ENCODE measurements at regions not wholly inside any gene's neighbourhood (a gene's known extent, or its start where the extent isn't known, plus 50 kb on each side); places are given as distances from the start of the nearest gene placed in this dataset.

GRCh38 chr5:32503261-32503660 is 58.7 kb upstream of the ZFR start:
- DNase-seq = no peak

- no peak for DNase-seq
Observed at GRCh38 chr5:32501071-32502002, 56.8 kb upstream of the ZFR start.

GRCh38 chr5:32500181-32500580 is 55.6 kb upstream of the ZFR start:
- no peak for DNase-seq

GRCh38 chr5:32499261-32499660 is 54.7 kb upstream of the ZFR start:
- no peak for DNase-seq

GRCh38 chr5:32498484-32498883 is 53.9 kb upstream of the ZFR start:
- no peak for DNase-seq

GRCh38 chr5:32496104-32496503 is 51.6 kb upstream of the ZFR start:
- DNase-seq = no peak

- no peak for DNase-seq
Observed at GRCh38 chr5:32494827-32495226, 50.3 kb upstream of the ZFR start.

Data from T-helper 1 cell (primary cell).